MCF 10A (cell line): ENCODE measurements at regions not wholly inside any gene's neighbourhood (a gene's known extent, or its start where the extent isn't known, plus 50 kb on each side); places are given as distances from the start of the nearest gene placed in this dataset.
A peak's percentile ranks its signal among the peaks of the same experiment; 100 is the strongest.

Experiments
- BruUV-seq: library from RNA; stranded (reverse); fragments of 400-500 nt; replicated peaks from 2 replicates; lab custom pipeline; 2021; lab: Mats Ljungman, UMichigan
- CTCF ChIA-PET: fragments of 300-600 bp; sonication (Branson Sonifier 250); formaldehyde crosslinking; extraction: SDS; loops from one replicate; lab custom pipeline; 2021; ENCODE audit warnings: antibody characterized with exemption, inconsistent platforms; lab: Yijun Ruan, JAX
- POLR2A ChIA-PET: fragments of 300-600, 350-650 bp; sonication (Branson Sonifier 250); formaldehyde crosslinking; extraction: SDS; loops from one replicate; lab custom pipeline; 2020; ENCODE audit warnings: antibody characterized with exemption, inconsistent platforms; lab: Yijun Ruan, JAX
- DNase-seq: peaks from one replicate; pipeline ENCODE4 v3.0.0-alpha.2; 2018; ENCODE audit not compliant: unreplicated experiment
- H3K27ac Mint-ChIP-seq: one replicate; pipeline ENCODE4 v1.8.0; 2022; ENCODE audit warnings: mild to moderate bottlenecking, low read depth, mixed read lengths; ENCODE audit not compliant: unreplicated experiment
- H3K27me3 Mint-ChIP-seq: one replicate; pipeline ENCODE4 v1.8.0; 2022; ENCODE audit warnings: mixed read lengths; ENCODE audit not compliant: insufficient read depth, unreplicated experiment
- H3K36me3 Mint-ChIP-seq: one replicate; pipeline ENCODE4 v1.8.0; 2022; ENCODE audit warnings: mild to moderate bottlenecking, moderate library complexity, mixed read lengths; ENCODE audit not compliant: insufficient read depth, unreplicated experiment
- H3K4me1 Mint-ChIP-seq: one replicate; pipeline ENCODE4 v1.8.0; 2022; ENCODE audit warnings: mixed read lengths; ENCODE audit not compliant: insufficient read depth, unreplicated experiment
- H3K4me3 Mint-ChIP-seq: one replicate; pipeline ENCODE4 v1.8.0; 2022; ENCODE audit warnings: mild to moderate bottlenecking, moderate library complexity, mixed read lengths; ENCODE audit not compliant: unreplicated experiment
- H3K9me3 Mint-ChIP-seq: one replicate; pipeline ENCODE4 v1.8.0; 2022; ENCODE audit warnings: mixed read lengths; ENCODE audit not compliant: unreplicated experiment
- intact Hi-C: fragments of 100-400 bp; cut with micrococcal nuclease; formaldehyde crosslinking; loops from 2 replicates; pipeline ENCODE4 v1.14.1; 2022
- TF ChIP-seq, protein P1 (sequence below): fragments of 200-600 bp; IDR thresholded peaks from one replicate; pipeline ENCODE4 v1.8.0; 2022; ENCODE audit warnings: antibody characterized with exemption, mild to moderate bottlenecking; ENCODE audit not compliant: unreplicated experiment

DNA sequence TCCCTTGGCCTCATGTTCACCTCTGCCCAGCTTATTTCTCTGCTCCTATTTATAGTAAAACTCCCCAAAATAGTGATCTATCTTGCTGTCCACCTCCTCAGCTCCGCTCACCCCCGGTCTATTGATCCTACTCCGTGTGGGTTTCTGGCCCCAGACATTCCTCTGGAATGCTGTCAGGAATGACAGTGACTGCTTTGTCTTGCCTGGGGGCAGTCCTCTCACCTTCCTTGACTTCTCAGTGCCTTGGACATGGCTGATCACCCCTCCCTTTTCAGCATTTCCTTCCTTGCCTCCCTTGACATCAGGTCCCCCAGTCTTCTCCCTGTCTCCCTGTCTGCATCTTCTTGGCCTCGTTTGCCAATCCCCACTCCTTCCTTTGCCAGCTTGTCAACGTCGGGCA lies 108.1 kb upstream of the BACE2 start:
- TF ChIP-seq, protein P1, sequence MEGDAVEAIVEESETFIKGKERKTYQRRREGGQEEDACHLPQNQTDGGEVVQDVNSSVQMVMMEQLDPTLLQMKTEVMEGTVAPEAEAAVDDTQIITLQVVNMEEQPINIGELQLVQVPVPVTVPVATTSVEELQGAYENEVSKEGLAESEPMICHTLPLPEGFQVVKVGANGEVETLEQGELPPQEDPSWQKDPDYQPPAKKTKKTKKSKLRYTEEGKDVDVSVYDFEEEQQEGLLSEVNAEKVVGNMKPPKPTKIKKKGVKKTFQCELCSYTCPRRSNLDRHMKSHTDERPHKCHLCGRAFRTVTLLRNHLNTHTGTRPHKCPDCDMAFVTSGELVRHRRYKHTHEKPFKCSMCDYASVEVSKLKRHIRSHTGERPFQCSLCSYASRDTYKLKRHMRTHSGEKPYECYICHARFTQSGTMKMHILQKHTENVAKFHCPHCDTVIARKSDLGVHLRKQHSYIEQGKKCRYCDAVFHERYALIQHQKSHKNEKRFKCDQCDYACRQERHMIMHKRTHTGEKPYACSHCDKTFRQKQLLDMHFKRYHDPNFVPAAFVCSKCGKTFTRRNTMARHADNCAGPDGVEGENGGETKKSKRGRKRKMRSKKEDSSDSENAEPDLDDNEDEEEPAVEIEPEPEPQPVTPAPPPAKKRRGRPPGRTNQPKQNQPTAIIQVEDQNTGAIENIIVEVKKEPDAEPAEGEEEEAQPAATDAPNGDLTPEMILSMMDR, result no peak
- no peak for DNase-seq
- no TSS peak for BruUV-seq
- intact Hi-C loops, result no loop called here
- ChIA-PET POLR2A (no interaction called here), CTCF (interaction anchor here (1.0 kb wide), 1 partner anchor 9 kb away, joined by 4 read pairs; no protein-coding TSS in a partner anchor)
- peak overlapping the region; percentile 0 for H3K27ac Mint-ChIP-seq
- peaks cover 6% of the 10 kb centered on the region for H3K36me3 Mint-ChIP-seq
- no peak overlapping the region for H3K4me3 Mint-ChIP-seq
- no peaks in the 10 kb centered on the region for H3K4me1 Mint-ChIP-seq
- H3K9me3 Mint-ChIP-seq, result peaks cover 16% of the 10 kb centered on the region
- H3K27me3 Mint-ChIP-seq, result no peaks in the 10 kb centered on the region

DNA sequence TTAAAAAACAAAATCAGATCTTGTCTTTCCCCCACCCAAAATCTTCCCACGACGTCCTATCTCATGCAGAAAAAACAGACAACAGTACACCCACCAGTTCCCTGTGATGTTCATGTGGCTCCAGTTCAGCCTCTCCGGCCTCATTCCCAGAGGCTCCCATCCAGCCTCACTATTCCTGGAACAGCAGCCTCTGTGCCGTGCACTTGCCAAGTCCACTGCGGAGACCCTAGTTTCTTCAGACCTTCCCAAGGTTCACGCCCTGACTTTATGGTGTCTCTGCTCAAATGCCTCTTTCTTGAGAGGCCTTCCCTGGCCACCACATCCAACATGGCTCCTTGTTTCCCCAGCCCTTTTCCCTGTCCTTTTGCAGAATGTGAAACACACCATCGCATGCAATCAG lies 106.3 kb upstream of the BACE2 start:
- intact Hi-C loops, result no loop called here
- H3K27ac Mint-ChIP-seq, result no peak overlapping the region
- no peaks in the 10 kb centered on the region for H3K4me1 Mint-ChIP-seq
- DNase-seq, result no peak
- H3K9me3 Mint-ChIP-seq, result peaks cover 16% of the 10 kb centered on the region
- CTCF ChIA-PET, result no interaction called here
- H3K4me3 Mint-ChIP-seq, result no peak overlapping the region
- POLR2A ChIA-PET, result no interaction called here
- BruUV-seq, result no TSS peak
- TF ChIP-seq, protein P1, result no peak
- no peaks in the 10 kb centered on the region for H3K27me3 Mint-ChIP-seq
- peaks cover 2% of the 10 kb centered on the region for H3K36me3 Mint-ChIP-seq

DNA sequence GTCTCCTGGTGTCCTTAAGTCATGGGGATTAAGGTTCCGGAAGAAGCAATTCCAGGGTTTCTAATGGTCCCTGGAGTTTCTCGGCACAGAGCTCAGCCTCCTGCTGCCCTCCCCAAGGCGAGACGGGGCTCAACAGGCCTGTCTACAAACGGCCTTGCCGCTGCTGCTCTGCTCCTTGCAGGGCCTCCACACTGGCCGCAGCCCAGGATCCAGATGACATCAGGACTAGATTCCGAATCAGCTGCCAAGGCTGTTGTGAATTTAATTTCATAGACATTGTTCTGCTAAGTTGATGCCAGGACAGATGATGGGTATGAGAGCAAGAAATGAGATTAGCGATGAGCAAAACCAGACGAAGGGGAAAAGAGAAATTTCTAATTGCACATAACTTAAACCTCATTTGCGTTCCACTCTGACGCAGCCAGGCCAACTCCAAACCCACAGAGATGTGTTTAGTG lies 103.6 kb upstream of the BACE2 start:
- ChIA-PET POLR2A (no interaction called here), CTCF (interaction anchor here (0.6 to 1.6 kb wide), 4 partner anchors 10 to 921 kb away, joined by 3 to 5 read pairs (median 3); no protein-coding TSS in a partner anchor)
- Mint-ChIP-seq H3K27ac (no peak overlapping the region), H3K36me3 (no peaks in the 10 kb centered on the region), H3K4me1 (peaks cover 5% of the 10 kb centered on the region), H3K9me3 (peaks cover 11% of the 10 kb centered on the region), H3K27me3 (no peaks in the 10 kb centered on the region), H3K4me3 (no peak overlapping the region)
- no peak for DNase-seq
- TF ChIP-seq, protein P1, result no peak
- BruUV-seq, result no TSS peak
- intact Hi-C loops, result no loop called here

DNA sequence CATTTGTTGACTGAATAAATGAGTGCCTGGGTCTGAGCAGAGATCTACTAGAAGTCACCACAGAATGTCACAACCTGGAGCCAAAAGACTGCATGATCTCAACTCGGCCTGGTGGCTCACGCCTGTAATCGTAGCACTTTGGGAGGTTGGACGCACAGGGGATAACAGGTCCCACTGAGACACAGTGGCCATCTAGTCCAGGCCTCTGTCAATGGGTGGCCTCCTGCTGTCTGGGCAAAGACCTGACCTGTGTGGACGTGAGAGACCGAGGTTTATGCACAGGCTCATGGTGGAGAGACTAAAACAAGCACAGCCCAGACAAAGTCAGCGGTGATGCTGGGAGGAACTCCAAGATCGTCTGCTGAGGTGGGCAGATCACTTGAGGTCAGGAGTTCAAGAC lies 103.0 kb upstream of the BACE2 start:
- H3K4me3 Mint-ChIP-seq, result no peak overlapping the region
- H3K4me1 Mint-ChIP-seq, result peaks cover 5% of the 10 kb centered on the region
- intact Hi-C loops, result loop anchor here (5.0 kb wide), 1 partner anchor 923 kb away; no protein-coding TSS in a partner anchor
- ChIA-PET CTCF (interaction anchor here (0.6 to 1.6 kb wide), 6 partner anchors 10 to 922 kb away, joined by 3 to 5 read pairs (median 3); no protein-coding TSS in a partner anchor), POLR2A (no interaction called here)
- H3K36me3 Mint-ChIP-seq, result no peaks in the 10 kb centered on the region
- TF ChIP-seq, protein P1, result no peak
- H3K9me3 Mint-ChIP-seq, result peaks cover 5% of the 10 kb centered on the region
- H3K27me3 Mint-ChIP-seq, result no peaks in the 10 kb centered on the region
- no TSS peak for BruUV-seq
- DNase-seq, result no peak
- H3K27ac Mint-ChIP-seq, result no peak overlapping the region
